GM19463 (cell line): ENCODE measurements at regions not wholly inside any gene's neighbourhood (a gene's known extent, or its start where the extent isn't known, plus 50 kb on each side); places are given as distances from the start of the nearest gene placed in this dataset.
"Not testable (repeated sequence)": the region's sequence is repeated elsewhere in the genome, so short reads cannot be mapped to it uniquely, and the experiment has no call there.

Source experiments
- ATAC-seq: cut with Tn5 transposase; IDR thresholded peaks from one replicate; pipeline ENCODE4 v1.9.1; 2021; ENCODE audit warnings: mild to moderate bottlenecking, moderate library complexity; ENCODE audit not compliant: unreplicated experiment

DNA sequence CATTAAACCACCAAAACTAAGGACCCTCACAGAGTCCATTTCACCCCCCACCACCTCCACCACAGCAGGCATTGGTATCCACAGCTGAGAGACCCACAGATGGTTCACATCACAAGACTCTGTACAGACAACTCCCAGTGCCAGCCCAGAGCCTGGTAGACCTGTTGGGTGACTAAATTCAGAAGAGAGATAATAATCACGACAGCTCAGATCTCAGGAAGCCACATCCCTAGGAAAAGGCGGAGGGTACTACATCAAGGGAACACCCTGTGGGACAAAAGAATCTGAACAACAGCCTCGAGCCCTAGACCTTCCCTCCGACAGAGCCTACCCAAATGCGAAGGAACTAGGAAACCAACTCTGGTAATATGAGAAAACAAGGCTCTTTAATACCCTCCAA lies 51.4 kb upstream of the TMEM45B start:
- ATAC-seq, result not testable (repeated sequence)
